B cell (primary cell): ENCODE measurements at regions not wholly inside any gene's neighbourhood (a gene's known extent, or its start where the extent isn't known, plus 50 kb on each side); places are given as distances from the start of the nearest gene placed in this dataset.

Experiments used
- ATAC-seq: fragments of 200-7000 bp; cut with Tn5 transposase; one replicate; pipeline ENCODE4 v1.10.0; 2021; ENCODE audit warnings: low read depth, mild to moderate bottlenecking, moderate number of reproducible peaks, moderate library complexity
- CTCF ChIA-PET: fragments of 350-600 bp; sonication (Branson Sonifier 250); formaldehyde crosslinking; loops from one replicate; lab custom pipeline; 2021; ENCODE audit warnings: antibody characterized with exemption, inconsistent platforms; lab: Charles Lee
- POLR2A ChIA-PET: fragments of 350-600 bp; sonication (Branson Sonifier 250); formaldehyde crosslinking; loops from one replicate; lab custom pipeline; 2021; ENCODE audit warnings: antibody characterized with exemption; lab: Charles Lee
- DNase-seq: peaks from one replicate; pipeline ENCODE4 v3.0.0; 2013
- H2AFZ ChIP-seq: 2 replicates; pipeline ENCODE4 v1.6.1; 2012; ENCODE audit warnings: mild to moderate bottlenecking, low read depth, low read length; ENCODE audit not compliant: insufficient read depth, poor library complexity, severe bottlenecking
- H3K27ac ChIP-seq, 2 donors: 1 replicate in 1 of 2; 2 replicates in 1 of 2; pipeline ENCODE4 v1.5.1; 2012 to 2013; ENCODE audit warnings: low read length in 2 of 2, mild to moderate bottlenecking in 2 of 2, moderate library complexity in 1 of 2
- H3K27me3 ChIP-seq, 4 experiments: fragments of 200-600 bp in 1 of 4; sonication (generic) in 1 of 4; replicated peaks in 1 of 4; 1 replicate in 2 of 4; 2 replicates in 2 of 4; pipeline versions ENCODE4 v1.6.1 to v1.7.0; 2013 to 2016; ENCODE audit warnings: low read length in 3 of 4, mild to moderate bottlenecking in 2 of 4, mixed read lengths in 1 of 4, moderate library complexity in 1 of 4; ENCODE audit not compliant: insufficient read depth in 4 of 4, control insufficient read depth in 3 of 4; ENCODE audit errors: control extremely low read depth in 1 of 4
- H3K36me3 ChIP-seq, 2 experiments: replicated peaks in 1 of 2; 1 replicate in 1 of 2; 2 replicates in 1 of 2; pipeline versions ENCODE4 v1.6.1 to v1.7.1; 2013; ENCODE audit warnings: low read length in 1 of 2; ENCODE audit not compliant: insufficient read depth in 2 of 2, control insufficient read depth in 1 of 2; ENCODE audit errors: control extremely low read depth in 1 of 2, extremely low read depth in 1 of 2
- H3K4me1 ChIP-seq, 2 donors: fragments of 200-600 bp in 1 of 2; sonication (generic) in 1 of 2; 1 replicate in 1 of 2; 2 replicates in 1 of 2; pipeline versions ENCODE4 v1.5.1 to v1.6.1; 2013 to 2017; ENCODE audit warnings: low read length in 2 of 2; ENCODE audit not compliant: control insufficient read depth in 2 of 2, insufficient read depth in 2 of 2
- H3K4me2 ChIP-seq: replicated peaks from 2 replicates; pipeline ENCODE3; 2012; ENCODE audit warnings: mild to moderate bottlenecking, low read depth, low read length; ENCODE audit not compliant: poor library complexity, severe bottlenecking
- H3K4me3 ChIP-seq, 5 experiments: fragments of 200-600 bp in 1 of 5; sonication (generic) in 1 of 5; 1 replicate in 3 of 5; 2 replicates in 2 of 5; pipeline versions ENCODE4 v1.5.1 to v1.7.0; 2011 to 2016; ENCODE audit warnings: low read length in 4 of 5, mild to moderate bottlenecking in 4 of 5, low read depth in 2 of 5, control low read depth in 1 of 5, moderate library complexity in 1 of 5; ENCODE audit not compliant: insufficient read depth in 1 of 5; ENCODE audit errors: control extremely low read depth in 1 of 5, extremely low read depth in 1 of 5
- H3K79me2 ChIP-seq: fragments of 200-600 bp; sonication (generic); one replicate; pipeline ENCODE4 v1.6.0; 2016; ENCODE audit warnings: low read length; ENCODE audit not compliant: control insufficient read depth, insufficient read depth
- H3K9ac ChIP-seq: fragments of 200-600 bp; sonication (generic); 2 replicates; pipeline ENCODE4 v1.6.1; 2017; ENCODE audit warnings: mild to moderate bottlenecking, low read length, moderate library complexity
- H3K9me3 ChIP-seq, 3 donors: one replicate each; pipeline versions ENCODE4 v1.6.1 to v1.7.1; 2013; ENCODE audit warnings: low read length in 2 of 3; ENCODE audit not compliant: control insufficient read depth in 2 of 3, insufficient read depth in 1 of 3; ENCODE audit errors: control extremely low read depth in 1 of 3
- H4K20me1 ChIP-seq: 2 replicates; pipeline ENCODE4 v1.6.0; 2012; ENCODE audit warnings: mild to moderate bottlenecking, low read length; ENCODE audit not compliant: insufficient read depth, control insufficient read depth, poor library complexity, severe bottlenecking
- H3K27ac Mint-ChIP-seq: one replicate; pipeline ENCODE4 v1.8.0; 2021; ENCODE audit warnings: mixed read lengths
- H3K27me3 Mint-ChIP-seq: one replicate; pipeline ENCODE4 v1.8.0; 2021; ENCODE audit warnings: mixed read lengths
- H3K4me1 Mint-ChIP-seq: one replicate; pipeline ENCODE4 v1.8.0; 2021; ENCODE audit warnings: mixed read lengths
- H3K4me3 Mint-ChIP-seq: one replicate; pipeline ENCODE4 v1.8.0; 2021; ENCODE audit warnings: mixed read lengths
- H3K9me3 Mint-ChIP-seq: one replicate; pipeline ENCODE4 v1.8.0; 2022; ENCODE audit warnings: mixed read lengths; ENCODE audit not compliant: insufficient read depth
- CTCF ChIP-seq: fragments of 200-600 bp; IDR thresholded peaks from one replicate; pipeline ENCODE4 v1.8.0; 2022; ENCODE audit warnings: antibody characterized with exemption, mild to moderate bottlenecking
- EZH2 ChIP-seq: IDR thresholded peaks from 2 replicates; pipeline ENCODE4 v1.6.1; 2012; ENCODE audit warnings: borderline replicate concordance, low read depth, mild to moderate bottlenecking, moderate library complexity, low read length; ENCODE audit not compliant: insufficient read depth, poor library complexity, severe bottlenecking
- WGBS: methylation state at CpG from one replicate; pipeline ENCODE4 v1.1.5; 2013; ENCODE audit warnings: missing lambda C conversion rate; ENCODE audit not compliant: insufficient coverage; 5-methylcytosine and 5-hydroxymethylcytosine counted together
- intact Hi-C: fragments of 100-400 bp; cut with micrococcal nuclease; formaldehyde crosslinking; loops from one replicate; pipeline ENCODE4 v1.10.0; 2022

GRCh38 chr5:2686321-2687124 lies 65.0 kb downstream of the IRX2 start:
- TF ChIP-seq EZH2 (no peak), CTCF (no peak)
- H3K27me3 ChIP-seq, result no peaks in the 10 kb centered on the region
- H3K4me1 ChIP-seq, result no peaks in the 10 kb centered on the region
- H3K36me3 ChIP-seq, result no peaks in the 10 kb centered on the region
- CTCF ChIA-PET, result no interaction called here
- Mint-ChIP-seq H3K4me3 (no peak overlapping the region), H3K4me1 (no peaks in the 10 kb centered on the region), H3K9me3 (no peaks in the 10 kb centered on the region), H3K27me3 (no peaks in the 10 kb centered on the region), H3K27ac (no peak overlapping the region)
- ATAC-seq, result no peak
- DNase-seq, result no peak
- no peak overlapping the region for H3K27ac ChIP-seq
- H3K9ac ChIP-seq, result no peak overlapping the region
- H3K4me2 ChIP-seq, result no peak overlapping the region
- H2AFZ ChIP-seq, result no peak overlapping the region
- H3K4me3 ChIP-seq, result no peak overlapping the region
- WGBS, result 74% methylated on average over 23 of the region's 28 CpGs
- POLR2A ChIA-PET, result no interaction called here
- no peaks in the 10 kb centered on the region for H3K79me2 ChIP-seq
- intact Hi-C loops, result no loop called here
- H4K20me1 ChIP-seq, result no peaks in the 10 kb centered on the region
- peaks cover 0 to 29% (median 0%) of the 10 kb centered on the region in 3 donors for H3K9me3 ChIP-seq

DNA sequence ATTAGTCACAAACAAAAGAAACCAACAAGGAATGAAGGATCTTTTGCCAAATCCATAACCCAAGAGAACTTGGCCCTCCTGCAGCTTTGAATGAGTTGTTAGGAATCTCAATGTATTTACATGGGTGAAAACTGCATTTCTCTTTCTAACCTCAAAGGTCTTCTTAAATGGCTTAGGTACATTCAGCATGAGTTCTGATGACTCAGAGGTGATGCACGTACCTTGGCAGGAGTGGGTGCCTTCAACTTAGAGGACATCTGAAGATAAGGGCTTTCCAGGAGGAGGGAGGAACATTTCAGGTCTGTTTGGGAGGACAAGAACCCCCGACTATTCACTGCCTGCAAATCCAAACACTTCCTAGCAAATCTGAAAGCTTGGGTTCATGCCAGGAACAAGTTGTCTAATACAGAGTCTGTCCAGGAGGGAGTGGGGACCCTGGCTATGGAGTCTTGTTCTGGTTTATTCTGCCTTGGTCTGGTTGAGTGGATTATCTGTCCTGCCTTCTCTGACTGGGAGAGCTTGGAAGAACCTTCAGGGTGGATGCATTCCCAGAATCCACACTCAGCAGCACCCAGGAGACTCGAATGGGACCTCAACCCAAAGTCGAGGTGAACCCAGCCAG lies 65.7 kb downstream of the IRX2 start:
- H3K36me3 ChIP-seq, result no peaks in the 10 kb centered on the region
- H3K27me3 ChIP-seq, result no peaks in the 10 kb centered on the region
- no peaks in the 10 kb centered on the region for H3K79me2 ChIP-seq
- 31% methylated on average over 2 of the region's 4 CpGs for WGBS
- CTCF ChIA-PET, result no interaction called here
- H3K9ac ChIP-seq, result no peak overlapping the region
- H3K27me3 Mint-ChIP-seq, result no peaks in the 10 kb centered on the region
- H2AFZ ChIP-seq, result no peak overlapping the region
- no peak for TF ChIP-seq CTCF
- TF ChIP-seq EZH2, result no peak
- no peak for ATAC-seq
- no peak for DNase-seq
- H3K27ac Mint-ChIP-seq, result no peak overlapping the region
- H3K4me1 Mint-ChIP-seq, result no peaks in the 10 kb centered on the region
- peaks cover 0 to 29% (median 0%) of the 10 kb centered on the region in 3 donors for H3K9me3 ChIP-seq
- H3K4me3 Mint-ChIP-seq, result no peak overlapping the region
- H4K20me1 ChIP-seq, result no peaks in the 10 kb centered on the region
- no peak overlapping the region for H3K4me2 ChIP-seq
- H3K27ac ChIP-seq, result no peak overlapping the region
- H3K9me3 Mint-ChIP-seq, result no peaks in the 10 kb centered on the region
- no peak overlapping the region for H3K4me3 ChIP-seq
- POLR2A ChIA-PET, result no interaction called here
- H3K4me1 ChIP-seq, result no peaks in the 10 kb centered on the region
- intact Hi-C loops, result no loop called here
